ENCODE measurements at regions not wholly inside any gene's neighbourhood (a gene's known extent, or its start where the extent isn't known, plus 50 kb on each side); places are given as distances from the start of the nearest gene placed in this dataset.

DNA sequence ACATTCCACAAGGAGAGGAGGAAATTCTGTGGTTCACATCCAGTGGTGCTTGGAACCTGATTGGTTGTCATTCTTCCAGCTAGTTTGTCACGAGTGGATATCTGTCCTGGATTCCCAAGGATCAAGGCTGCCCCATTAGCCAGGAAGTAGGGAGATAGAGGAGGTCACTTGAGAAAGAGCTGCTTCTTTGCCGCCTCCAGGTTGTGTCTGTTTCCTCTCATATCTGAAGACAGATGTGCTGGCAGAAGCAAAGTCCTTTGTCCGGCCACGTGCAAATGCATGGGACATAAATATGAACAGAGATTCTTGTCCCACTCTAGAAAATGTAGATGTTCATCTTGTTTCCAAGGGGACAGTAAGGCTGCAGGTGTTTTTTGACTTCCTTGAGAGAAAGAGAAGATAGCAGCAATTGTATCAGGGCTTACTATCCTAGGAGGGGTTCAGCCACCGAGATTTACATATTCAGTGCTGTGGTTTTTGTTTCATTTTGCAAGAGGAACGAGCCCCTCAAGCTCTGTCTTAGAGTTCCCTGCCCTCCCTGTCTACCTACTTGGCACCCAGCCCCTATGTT is 174.4 kb downstream of the RPIA start:
- no peaks in the 10 kb centered on the region for H3K27me3 Mint-ChIP-seq
- no peak overlapping the region for H3K27ac Mint-ChIP-seq
- H3K36me3 Mint-ChIP-seq, result no peaks in the 10 kb centered on the region
- TF ChIP-seq, protein P1, sequence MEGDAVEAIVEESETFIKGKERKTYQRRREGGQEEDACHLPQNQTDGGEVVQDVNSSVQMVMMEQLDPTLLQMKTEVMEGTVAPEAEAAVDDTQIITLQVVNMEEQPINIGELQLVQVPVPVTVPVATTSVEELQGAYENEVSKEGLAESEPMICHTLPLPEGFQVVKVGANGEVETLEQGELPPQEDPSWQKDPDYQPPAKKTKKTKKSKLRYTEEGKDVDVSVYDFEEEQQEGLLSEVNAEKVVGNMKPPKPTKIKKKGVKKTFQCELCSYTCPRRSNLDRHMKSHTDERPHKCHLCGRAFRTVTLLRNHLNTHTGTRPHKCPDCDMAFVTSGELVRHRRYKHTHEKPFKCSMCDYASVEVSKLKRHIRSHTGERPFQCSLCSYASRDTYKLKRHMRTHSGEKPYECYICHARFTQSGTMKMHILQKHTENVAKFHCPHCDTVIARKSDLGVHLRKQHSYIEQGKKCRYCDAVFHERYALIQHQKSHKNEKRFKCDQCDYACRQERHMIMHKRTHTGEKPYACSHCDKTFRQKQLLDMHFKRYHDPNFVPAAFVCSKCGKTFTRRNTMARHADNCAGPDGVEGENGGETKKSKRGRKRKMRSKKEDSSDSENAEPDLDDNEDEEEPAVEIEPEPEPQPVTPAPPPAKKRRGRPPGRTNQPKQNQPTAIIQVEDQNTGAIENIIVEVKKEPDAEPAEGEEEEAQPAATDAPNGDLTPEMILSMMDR (conservative IDR thresholded peaks at IDR 0.05), result no peak
- DNase-seq (ENCODE audit: extremely low spot score, unreplicated experiment), result no peak
- no peaks in the 10 kb centered on the region for H3K4me1 Mint-ChIP-seq (ENCODE audit: unreplicated experiment)
- no peaks in the 10 kb centered on the region for H3K9me3 Mint-ChIP-seq
- H3K4me3 Mint-ChIP-seq, result no peak overlapping the region

- Mint-ChIP-seq H3K4me3 (no peak overlapping the region), H3K27ac (no peak overlapping the region), H3K27me3 (no peaks in the 10 kb centered on the region), H3K36me3 (no peaks in the 10 kb centered on the region), H3K4me1 (ENCODE audit: unreplicated experiment) (no peaks in the 10 kb centered on the region), H3K9me3 (no peaks in the 10 kb centered on the region)
- no peak for DNase-seq (ENCODE audit: extremely low spot score, unreplicated experiment)
- TF ChIP-seq, protein P1 (conservative IDR thresholded peaks at IDR 0.05), result no peak
These were observed 175.3 kb downstream of the RPIA start for GRCh38 chr2:88866756-88867155.

GRCh38 chr2:88868861-88869260 is 177.4 kb downstream of the RPIA start:
- no peaks in the 10 kb centered on the region for H3K36me3 Mint-ChIP-seq
- H3K9me3 Mint-ChIP-seq, result no peaks in the 10 kb centered on the region
- no peaks in the 10 kb centered on the region for H3K27me3 Mint-ChIP-seq
- no peak for DNase-seq (ENCODE audit: extremely low spot score, unreplicated experiment)
- TF ChIP-seq, protein P1 (conservative IDR thresholded peaks at IDR 0.05), result no peak
- H3K4me1 Mint-ChIP-seq (ENCODE audit: unreplicated experiment), result no peaks in the 10 kb centered on the region
- H3K4me3 Mint-ChIP-seq, result no peak overlapping the region
- H3K27ac Mint-ChIP-seq, result no peak overlapping the region

- H3K4me1 Mint-ChIP-seq (ENCODE audit: unreplicated experiment), result no peaks in the 10 kb centered on the region
- no peaks in the 10 kb centered on the region for H3K9me3 Mint-ChIP-seq
- DNase-seq (ENCODE audit: extremely low spot score, unreplicated experiment), result no peak
- no peak overlapping the region for H3K4me3 Mint-ChIP-seq
- no peaks in the 10 kb centered on the region for H3K36me3 Mint-ChIP-seq
- H3K27ac Mint-ChIP-seq, result no peak overlapping the region
- no peaks in the 10 kb centered on the region for H3K27me3 Mint-ChIP-seq
- TF ChIP-seq, protein P1 (conservative IDR thresholded peaks at IDR 0.05), result no peak
These were observed 178.9 kb downstream of the RPIA start for GRCh38 chr2:88870267-88870839.

- H3K36me3 Mint-ChIP-seq, result no peaks in the 10 kb centered on the region
- no peaks in the 10 kb centered on the region for H3K4me1 Mint-ChIP-seq (ENCODE audit: unreplicated experiment)
These were observed 179.9 kb downstream of the RPIA start for GRCh38 chr2:88871336-88871735.

More at GRCh38 chr2:88871336-88871735, 179.9 kb downstream of the RPIA start:
- TF ChIP-seq, protein P1 (conservative IDR thresholded peaks at IDR 0.05), result no peak
- Mint-ChIP-seq H3K4me3 (no peak overlapping the region), H3K9me3 (no peaks in the 10 kb centered on the region), H3K27ac (no peak overlapping the region), H3K27me3 (no peaks in the 10 kb centered on the region)
- DNase-seq (ENCODE audit: extremely low spot score, unreplicated experiment), result no peak

Measured in type B pancreatic cell (in vitro differentiated cells).